GM18526 (cell line): ENCODE measurements at regions not wholly inside any gene's neighbourhood (a gene's known extent, or its start where the extent isn't known, plus 50 kb on each side); places are given as distances from the start of the nearest gene placed in this dataset.

Experiments used
- POLR2A ChIP-seq: IDR thresholded peaks from 3 replicates; pipeline ENCODE4 v1.6.1; 2011; ENCODE audit not compliant: insufficient read length; ENCODE audit errors: extremely low read depth

DNA sequence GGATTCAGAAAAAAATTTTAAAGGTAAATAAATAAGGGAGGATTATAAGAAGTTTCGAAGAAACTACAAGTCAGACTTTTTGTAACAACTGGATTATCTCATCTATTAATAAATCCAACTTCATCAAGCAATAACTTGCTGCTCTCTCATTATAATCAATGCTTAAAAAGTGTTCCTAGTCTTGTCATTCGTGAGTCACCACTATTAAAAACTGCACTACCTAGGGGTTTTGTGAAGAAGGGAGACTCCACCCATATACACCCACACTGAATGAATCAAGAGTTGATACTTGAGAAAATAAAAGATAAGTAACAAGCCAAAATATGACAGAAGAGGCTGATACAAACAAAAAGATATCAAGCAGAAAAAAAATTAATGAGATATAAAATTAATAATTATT lies 360.5 kb downstream of the ZNF674 start:
- no peak for TF ChIP-seq POLR2A

DNA sequence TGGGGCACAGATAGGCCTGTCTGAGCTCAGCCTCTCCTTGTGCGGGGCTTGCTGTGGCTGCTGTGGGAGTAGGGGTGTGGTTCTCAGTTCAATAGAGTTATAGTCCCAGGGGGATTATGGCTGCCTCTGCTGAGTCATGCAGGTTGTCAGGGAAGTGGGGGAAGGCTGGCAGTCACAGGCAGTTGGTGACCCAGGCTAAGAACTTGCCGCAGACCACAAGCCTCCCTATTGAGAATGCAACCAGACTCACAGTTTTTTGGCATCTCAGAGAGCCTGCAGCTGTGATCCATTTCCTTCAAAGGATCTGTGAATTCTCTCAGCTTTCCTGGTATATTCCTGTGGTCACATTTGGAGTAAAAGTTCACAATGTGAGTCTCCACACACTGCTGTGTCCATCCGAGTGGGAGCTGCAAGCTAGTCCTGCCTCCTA lies 364.9 kb downstream of the ZNF674 start:
- no peak for TF ChIP-seq POLR2A

DNA sequence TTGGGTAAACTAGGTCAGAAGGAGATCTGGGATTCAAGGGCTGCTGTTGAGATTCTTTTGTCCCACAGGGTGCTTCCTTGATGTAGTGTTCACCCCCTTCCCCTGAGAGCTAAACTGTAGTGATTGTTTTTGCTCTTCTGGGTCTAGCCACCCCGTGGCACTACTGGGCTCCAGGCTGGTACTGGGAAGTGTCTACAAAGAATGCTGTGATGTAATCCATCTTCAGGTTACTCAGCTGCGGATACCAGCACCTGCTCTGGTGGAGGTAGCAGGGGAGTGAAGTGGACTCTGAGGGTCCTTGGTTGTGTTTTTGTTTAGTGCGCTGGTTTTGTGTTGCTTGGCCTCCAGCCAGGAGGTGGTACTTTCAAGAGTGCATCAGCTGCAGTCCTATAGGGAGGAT lies 365.5 kb downstream of the ZNF674 start:
- no peak for TF ChIP-seq POLR2A

DNA sequence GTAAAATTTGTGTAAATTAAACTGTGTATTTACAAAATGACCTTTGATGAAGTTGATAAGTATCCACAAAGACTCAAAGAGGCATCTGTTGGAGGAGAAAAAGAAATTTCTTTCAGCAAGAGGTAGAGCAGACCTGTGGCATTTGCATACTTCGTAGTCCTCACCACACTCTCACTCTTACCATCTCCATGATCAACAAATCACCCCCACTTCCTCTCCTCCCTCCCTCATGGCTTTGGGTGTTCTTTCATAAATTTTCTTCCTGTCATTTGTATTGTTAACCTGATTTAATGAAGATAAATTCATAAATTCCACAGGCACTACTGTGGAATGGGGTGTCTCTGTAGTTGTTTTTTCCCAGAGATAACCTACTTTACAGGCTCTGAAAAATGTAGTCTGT lies 366.5 kb downstream of the ZNF674 start:
- no peak for TF ChIP-seq POLR2A

DNA sequence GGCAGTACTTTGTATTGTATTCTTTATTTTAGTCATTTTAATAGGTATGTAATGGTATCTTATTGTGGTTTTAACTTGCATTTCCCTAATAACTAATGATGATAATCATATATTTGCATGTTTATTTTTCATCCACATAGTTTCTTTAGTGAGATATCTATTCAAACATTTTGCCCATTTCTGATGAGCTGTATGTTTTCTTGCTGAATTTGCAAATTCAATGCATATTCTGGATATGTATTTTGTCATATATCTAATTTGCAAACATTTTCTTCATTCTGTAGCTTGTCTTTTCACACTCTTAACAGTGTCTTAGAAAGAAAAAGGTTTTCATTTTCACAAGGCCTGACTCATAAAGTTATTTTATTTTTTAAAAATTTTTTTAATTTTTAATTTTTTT lies 372.1 kb downstream of the ZNF674 start:
- TF ChIP-seq POLR2A: no peak

DNA sequence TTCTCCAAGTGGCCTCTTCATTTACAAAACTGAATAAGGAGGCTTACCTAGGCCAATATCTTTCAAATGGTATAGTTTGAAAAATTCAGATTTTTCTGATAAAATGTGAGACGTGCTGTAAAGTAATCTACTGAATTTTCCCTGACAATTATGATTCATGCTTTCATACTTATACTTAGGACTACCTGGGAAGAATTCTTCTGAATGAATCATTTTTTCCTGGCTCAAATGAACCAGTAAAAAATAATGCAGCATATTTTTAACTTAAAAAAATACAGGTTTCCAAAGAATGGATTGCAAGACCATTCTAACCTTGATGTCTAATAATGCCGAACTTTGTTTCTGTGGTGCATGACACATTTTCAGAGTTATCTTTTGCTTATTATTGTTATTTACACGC lies 375.4 kb downstream of the ZNF674 start:
- no peak for TF ChIP-seq POLR2A

DNA sequence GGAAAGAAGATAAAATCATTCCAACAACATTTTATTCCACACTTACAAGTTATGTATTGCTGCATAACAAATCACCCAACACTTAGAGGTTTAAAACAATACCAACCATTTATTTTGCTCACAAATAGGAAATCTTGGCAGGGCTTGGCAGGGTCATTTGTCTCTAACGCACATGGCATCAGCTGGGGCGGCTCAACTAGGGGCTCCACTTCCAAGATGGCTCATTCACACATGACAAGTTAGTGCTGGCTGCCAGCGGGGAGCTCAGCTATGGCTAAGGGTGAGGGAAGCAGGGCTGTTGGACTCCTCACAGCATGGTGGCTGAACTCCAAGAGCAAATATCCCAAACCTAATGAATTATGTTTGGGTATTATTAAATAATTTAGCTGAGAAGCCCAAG lies 377.0 kb downstream of the ZNF674 start:
- TF ChIP-seq POLR2A: no peak

DNA sequence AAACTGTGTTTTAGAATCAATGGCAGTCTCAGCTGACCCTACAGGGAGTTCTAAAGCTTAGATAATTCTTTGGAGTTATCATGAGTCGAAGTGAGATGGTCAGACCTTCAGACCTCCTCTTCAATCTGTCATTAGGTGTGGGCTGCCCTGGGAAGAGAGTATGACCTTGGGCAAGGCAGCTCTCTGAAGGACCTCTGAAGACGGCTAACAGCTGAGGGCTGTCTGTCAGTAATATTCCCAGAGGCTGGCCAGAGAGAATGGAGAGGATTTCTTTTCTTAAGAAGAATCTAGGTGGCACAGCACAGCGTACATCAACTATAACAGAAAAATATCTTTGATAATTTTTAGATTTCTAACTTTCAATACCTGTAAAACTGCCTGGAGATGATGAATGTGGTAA lies 379.4 kb downstream of the ZNF674 start:
- TF ChIP-seq POLR2A: no peak

DNA sequence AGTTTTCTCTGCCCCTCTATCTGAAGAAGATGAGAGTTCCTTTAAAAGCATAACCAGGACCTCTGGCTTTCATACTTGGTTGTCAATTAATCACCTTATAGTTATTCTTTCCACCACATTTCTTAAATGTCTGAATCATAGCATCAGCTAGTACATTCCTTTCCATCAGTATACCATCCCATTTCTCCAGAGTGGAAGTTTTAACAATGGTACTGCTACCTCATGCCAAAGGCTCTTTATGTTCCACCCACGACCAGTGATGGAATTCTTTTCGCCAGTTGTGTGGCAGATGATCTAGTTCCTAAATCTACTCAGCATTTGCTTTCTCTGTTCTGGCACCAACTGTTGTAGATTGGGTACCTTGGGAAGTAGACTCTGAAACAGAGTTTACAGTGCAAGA lies 379.8 kb downstream of the ZNF674 start:
- TF ChIP-seq POLR2A: no peak

DNA sequence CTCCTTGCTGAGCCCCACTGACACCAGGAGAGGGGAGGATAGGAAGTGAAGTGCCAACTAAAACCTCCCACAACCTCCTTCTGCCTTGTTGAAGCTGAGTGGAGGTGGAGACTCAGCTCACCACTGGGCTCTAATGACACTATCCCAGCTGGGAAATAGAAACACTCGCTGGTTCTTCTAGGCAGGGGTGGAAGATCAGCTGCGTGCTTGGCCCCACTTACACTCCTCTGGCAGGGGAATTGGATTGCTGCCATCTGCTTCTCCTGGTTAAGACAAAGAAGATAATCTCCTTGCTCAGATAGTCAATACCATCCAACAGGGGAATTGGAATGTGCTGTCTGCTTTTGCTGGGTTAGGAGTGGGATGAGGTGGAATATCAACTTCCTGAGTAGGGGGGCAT lies 392.5 kb downstream of the ZNF674 start:
- no peak for TF ChIP-seq POLR2A

DNA sequence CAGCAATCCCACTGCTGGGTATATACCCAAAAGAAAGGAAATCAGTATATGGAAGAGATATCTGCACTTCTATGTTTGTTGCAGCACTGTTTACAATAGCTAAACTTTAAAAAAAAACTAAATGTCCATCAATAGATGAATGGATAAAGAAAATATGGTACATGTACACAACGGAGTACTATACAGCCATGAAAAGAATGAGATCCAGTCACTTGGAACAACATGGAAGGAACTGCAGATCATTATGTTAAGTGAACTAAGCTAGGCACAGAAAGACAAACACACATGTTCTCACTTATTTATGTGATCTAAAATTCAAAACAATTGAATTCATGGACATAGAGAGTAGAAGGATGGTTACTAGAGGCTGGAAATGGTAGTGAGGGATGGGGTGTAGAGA lies 400.7 kb downstream of the ZNF674 start:
- no peak for TF ChIP-seq POLR2A

DNA sequence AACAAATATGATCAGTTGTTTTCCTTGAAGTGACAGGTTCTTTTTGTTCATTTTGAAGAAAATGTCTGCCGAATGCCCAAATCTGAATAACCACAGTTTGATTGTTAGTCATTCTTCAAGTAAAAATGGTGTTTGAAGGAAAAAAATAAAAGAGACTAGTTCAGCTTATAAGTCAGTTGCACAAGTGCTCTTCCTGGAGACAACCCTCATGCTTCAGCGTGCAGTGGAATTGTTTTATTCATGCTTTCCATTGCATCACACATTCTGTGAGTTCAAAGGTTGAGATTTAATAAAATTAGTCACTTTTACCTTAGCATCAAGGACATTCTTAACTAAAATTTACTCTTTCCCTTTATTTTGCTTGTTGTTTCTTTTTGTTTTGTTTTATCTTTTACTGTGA lies 404.9 kb downstream of the ZNF674 start:
- no peak for TF ChIP-seq POLR2A

DNA sequence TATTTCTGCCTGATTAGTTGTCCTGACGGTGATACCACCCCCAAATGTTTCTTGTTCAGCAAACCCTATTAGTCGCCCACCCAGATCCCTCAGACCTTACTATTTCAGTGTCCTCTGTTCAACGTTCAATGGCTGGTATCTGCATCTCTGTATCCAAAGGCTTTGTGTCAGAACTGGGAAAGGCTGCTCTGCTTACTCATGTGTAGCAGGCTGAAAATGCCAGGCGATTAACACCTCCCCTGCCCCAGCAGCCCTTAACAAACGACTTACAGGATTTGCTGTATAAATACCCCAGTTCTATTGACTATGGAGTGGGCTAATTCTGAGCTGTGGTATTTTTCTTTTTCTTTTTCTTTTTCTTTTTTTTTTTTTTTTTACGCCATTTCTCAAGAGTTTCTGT lies 415.0 kb downstream of the ZNF674 start:
- TF ChIP-seq POLR2A: no peak

DNA sequence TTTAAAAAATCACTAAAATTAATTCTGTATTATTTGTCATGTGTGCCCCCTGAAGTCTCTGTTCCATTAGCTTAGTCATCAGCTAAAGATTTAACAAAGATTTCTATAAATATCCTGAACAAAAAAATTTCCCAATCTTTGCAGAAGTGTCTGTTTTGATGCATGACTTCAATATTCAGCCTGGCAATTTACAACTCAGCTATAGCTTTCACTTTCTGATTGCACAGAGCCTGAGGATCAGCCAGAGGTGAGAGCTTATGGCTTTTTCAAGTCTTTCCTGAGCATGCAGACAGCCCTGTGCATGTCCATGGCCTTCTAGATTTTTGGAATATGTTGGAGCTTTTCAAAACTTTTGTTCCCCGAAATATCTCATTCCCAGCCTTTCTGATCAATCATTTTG lies 420.1 kb downstream of the ZNF674 start:
- no peak for TF ChIP-seq POLR2A

DNA sequence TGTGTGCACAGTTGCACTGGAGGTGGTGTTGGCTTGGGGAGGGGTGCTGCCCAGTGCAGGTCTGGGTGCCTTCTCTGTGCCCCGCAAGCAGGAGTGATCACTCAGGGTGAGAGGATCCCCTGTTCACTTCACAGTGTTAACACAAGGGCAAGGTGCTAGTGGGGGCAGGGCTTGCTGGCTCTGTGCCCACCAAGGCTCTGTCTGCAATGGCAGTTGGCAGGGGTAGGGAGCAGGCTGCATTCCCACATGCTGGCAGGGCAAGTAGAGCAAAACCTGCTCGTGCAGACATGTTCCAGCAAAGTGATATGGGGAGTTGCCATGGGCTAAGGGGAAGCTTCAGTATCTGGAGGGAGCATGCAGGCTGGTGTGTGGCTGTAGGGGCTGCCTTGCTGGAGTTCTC lies 428.0 kb downstream of the ZNF674 start:
- no peak for TF ChIP-seq POLR2A

DNA sequence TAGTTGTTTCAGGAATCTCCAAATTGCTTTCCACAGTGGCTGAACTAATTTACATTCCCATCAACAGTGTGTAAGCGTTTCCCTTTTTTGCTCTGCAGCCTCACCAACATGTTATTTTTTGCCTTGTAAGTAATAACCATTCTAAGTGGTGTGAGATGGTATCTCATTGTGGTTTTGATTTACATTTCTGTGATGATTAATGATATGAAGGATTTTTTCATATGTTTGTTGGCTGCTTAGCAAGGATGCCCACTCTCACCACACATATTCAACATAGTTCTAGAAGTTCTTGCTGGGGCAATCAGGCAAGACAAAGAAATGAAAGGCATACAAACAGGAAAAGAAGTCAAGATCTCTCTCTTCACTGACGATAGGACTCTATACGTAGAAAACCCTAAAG lies 472.4 kb downstream of the ZNF674 start:
- TF ChIP-seq POLR2A: no peak

DNA sequence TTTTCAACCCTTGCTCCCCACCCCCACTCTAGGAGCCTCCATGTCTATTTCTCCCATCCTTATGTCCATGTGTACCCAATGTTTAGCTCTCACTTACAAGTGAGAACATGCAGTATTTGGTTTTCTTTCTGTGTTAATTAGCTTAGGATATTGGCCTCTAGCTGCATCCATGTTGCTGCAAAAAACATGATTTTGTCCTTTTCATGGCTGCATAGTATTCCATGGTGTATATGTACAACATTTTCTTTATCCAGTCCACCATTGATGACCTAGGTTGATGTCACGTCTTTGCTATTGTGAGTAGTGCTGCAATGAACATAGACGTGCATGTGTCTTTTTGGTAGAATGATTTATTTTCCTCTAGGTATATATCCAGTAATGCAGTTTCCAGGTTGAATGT lies 472.8 kb downstream of the ZNF674 start:
- TF ChIP-seq POLR2A: no peak

DNA sequence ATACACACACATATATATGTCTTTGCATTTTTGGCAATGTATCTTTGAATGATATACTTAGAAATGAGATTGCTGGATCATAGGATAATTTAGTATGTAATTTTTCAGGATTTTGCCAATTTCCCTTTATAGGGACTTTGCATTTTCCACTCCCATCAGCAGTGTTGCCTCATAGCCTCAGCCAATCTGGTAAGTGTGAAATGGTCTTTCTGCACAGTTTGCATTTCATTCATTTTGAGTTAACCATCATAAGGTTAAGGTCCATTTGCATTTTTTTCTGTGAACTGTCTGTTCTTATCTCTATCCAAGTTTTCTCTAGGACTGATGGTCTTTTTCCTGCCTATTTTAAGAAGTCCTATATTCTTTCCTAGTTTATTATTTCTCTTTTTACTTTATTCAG lies 474.8 kb downstream of the ZNF674 start:
- no peak for TF ChIP-seq POLR2A
